ENCODE measurements at regions not wholly inside any gene's neighbourhood (a gene's known extent, or its start where the extent isn't known, plus 50 kb on each side); places are given as distances from the start of the nearest gene placed in this dataset.

GRCh38 chr21:15439726-15440125 lies 290.1 kb upstream of the USP25 start:
- H3K4me1 ChIP-seq: no peaks in the 10 kb centered on the region
- H3K27me3 ChIP-seq: no peaks in the 10 kb centered on the region
- intact Hi-C loops (cut with DNase I): no loop called here
- TF ChIP-seq CTCF (IDR thresholded peaks at IDR 0.05): no peak
- no peak overlapping the region for H3K9ac ChIP-seq (ENCODE audit: low read depth in 2 of 2, low read length in 2 of 2)
- no peak overlapping the region for H3K27ac ChIP-seq
- no peaks in the 10 kb centered on the region for H3K36me3 ChIP-seq
- H3K4me3 ChIP-seq: no peak overlapping the region
- no peaks in the 10 kb centered on the region for H3K9me3 ChIP-seq
- DNase-seq: no peak

DNA sequence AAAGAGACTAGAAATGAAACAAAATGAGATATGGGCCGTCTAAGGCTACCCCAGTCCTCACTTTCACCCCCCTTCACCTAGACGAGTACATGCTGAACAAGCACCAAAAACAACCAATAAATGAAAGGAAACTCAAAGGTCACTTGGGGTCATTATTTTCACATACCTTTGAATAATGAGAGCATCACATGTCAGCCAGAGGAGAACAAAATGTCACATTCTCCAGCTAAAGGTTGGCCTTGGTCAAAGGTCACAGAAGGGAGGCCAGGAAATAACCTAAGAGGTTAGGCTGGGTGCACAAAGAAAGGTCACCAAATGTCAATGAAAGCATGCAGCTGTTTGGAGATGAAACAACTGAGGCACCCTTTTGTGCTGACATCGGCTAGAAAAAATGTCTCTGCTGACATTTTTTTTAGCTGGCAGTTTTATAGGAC lies 288.7 kb upstream of the USP25 start:
- Histone ChIP-seq H3K27me3 (no peaks in the 10 kb centered on the region), H3K36me3 (no peaks in the 10 kb centered on the region), H3K9me3 (no peaks in the 10 kb centered on the region), H3K4me1 (no peaks in the 10 kb centered on the region), H3K4me3 (no peak overlapping the region), H3K27ac (no peak overlapping the region), H3K9ac (ENCODE audit: low read depth in 2 of 2, low read length in 2 of 2) (no peak overlapping the region)
- no peak for DNase-seq
- intact Hi-C loops (cut with DNase I): no loop called here
- TF ChIP-seq CTCF (IDR thresholded peaks at IDR 0.05): no peak

GRCh38 chr21:15441992-15442391 lies 287.8 kb upstream of the USP25 start:
- no peak for TF ChIP-seq CTCF (IDR thresholded peaks at IDR 0.05)
- Histone ChIP-seq H3K27me3 (no peaks in the 10 kb centered on the region), H3K4me3 (no peak overlapping the region), H3K9ac (ENCODE audit: low read depth in 2 of 2, low read length in 2 of 2) (no peak overlapping the region), H3K9me3 (no peaks in the 10 kb centered on the region), H3K36me3 (no peaks in the 10 kb centered on the region), H3K4me1 (no peaks in the 10 kb centered on the region), H3K27ac (no peak overlapping the region)
- no peak for DNase-seq
- intact Hi-C loops (cut with DNase I): no loop called here

DNA sequence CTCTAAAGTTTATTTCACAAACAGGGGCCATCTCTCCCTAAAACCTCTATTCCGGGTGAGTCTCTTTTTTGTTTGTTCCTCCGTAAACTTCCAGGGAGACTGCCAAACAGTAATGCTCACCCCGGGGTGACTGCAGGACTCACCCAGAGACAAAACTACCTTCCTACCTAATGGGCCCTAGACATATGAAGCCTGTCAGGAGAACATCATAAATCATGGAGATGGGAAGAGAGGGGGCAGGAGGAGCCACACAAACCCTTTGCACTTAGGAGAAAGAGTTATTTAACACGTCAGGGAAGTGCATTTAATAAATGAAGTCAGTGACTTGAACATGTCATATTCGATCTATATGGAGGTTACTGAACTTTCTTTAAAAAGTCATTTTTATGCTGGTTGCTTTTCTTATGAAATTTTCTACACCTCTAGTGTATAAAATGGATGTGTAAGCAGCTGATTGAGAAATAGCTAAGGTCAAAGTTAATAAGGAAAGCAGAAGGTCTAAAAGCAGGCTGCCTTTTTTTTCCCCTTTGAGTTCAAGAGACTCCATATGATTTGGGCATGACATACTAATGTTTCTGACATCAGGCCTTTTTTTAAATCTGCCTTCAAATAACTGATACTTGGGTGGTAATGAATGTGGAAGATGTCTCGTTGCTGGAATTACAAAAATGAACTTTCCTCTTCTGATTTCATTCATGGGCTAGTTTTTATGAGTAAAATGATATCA lies 286.9 kb upstream of the USP25 start:
- no peak for TF ChIP-seq CTCF (IDR thresholded peaks at IDR 0.05)
- no peaks in the 10 kb centered on the region for H3K4me1 ChIP-seq
- H3K9ac ChIP-seq (ENCODE audit: low read depth in 2 of 2, low read length in 2 of 2): no peak overlapping the region
- no peaks in the 10 kb centered on the region for H3K9me3 ChIP-seq
- intact Hi-C loops (cut with DNase I): no loop called here
- DNase-seq: no peak
- no peaks in the 10 kb centered on the region for H3K36me3 ChIP-seq
- no peak overlapping the region for H3K4me3 ChIP-seq
- H3K27me3 ChIP-seq: no peaks in the 10 kb centered on the region
- no peak overlapping the region for H3K27ac ChIP-seq

DNA sequence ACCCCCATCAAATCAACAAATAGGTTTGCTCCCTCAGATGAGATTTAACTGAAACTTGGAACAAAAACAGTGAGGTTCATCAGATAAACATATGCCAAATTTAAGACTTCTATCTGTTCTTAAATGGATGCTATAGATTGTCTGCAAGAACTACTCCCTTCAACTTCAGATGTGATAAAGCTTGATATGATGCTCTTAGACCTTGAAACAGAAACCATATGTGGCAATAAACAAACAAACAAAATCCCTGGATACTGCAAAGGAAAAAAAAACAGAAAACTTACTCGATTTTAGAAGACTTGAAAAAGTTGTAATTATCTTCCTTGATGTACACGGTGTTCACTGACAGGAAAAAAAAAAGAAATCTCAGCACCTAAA lies 286.1 kb upstream of the USP25 start:
- H3K27me3 ChIP-seq: no peaks in the 10 kb centered on the region
- no peak for TF ChIP-seq CTCF (IDR thresholded peaks at IDR 0.05)
- no peaks in the 10 kb centered on the region for H3K4me1 ChIP-seq
- intact Hi-C loops (cut with DNase I): no loop called here
- no peaks in the 10 kb centered on the region for H3K36me3 ChIP-seq
- H3K9ac ChIP-seq (ENCODE audit: low read depth in 2 of 2, low read length in 2 of 2): no peak overlapping the region
- no peak overlapping the region for H3K4me3 ChIP-seq
- H3K27ac ChIP-seq: no peak overlapping the region
- DNase-seq: no peak
- no peaks in the 10 kb centered on the region for H3K9me3 ChIP-seq

All from colonic mucosa (tissue), 4 donors.